HL-60 (cell line): ENCODE measurements at regions not wholly inside any gene's neighbourhood (a gene's known extent, or its start where the extent isn't known, plus 50 kb on each side); places are given as distances from the start of the nearest gene placed in this dataset.

Experiments
- POLR2AphosphoS5 ChIP-seq: IDR thresholded peaks from 2 replicates; pipeline ENCODE4 v1.6.1; 2012; ENCODE audit warnings: low read depth
- TF ChIP-seq, protein P1 (sequence below): IDR thresholded peaks from 2 replicates; pipeline ENCODE4 v1.6.1; 2012; ENCODE audit warnings: low read depth; ENCODE audit not compliant: insufficient replicate concordance

DNA sequence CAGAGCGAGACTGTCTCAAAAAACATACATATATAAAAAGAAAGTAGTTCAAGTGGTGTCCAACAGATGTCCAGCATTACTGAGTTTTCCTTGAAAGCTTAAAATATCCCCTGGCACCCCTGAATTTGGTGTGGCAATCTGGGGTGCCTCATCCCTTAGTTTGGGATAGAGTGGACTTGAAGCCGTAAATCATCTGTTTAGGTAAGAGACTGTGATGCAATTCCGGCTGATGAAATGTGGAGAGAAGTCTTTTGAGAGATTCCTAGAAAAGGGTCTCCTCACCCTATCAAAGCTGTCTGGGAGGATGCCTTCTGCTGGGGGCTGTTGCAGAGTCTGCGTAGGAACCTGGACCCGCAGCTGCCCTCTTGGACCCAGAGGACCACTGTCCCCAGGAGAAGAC, 408.0 kb downstream of the RPS24 start:
- TF ChIP-seq POLR2AphosphoS5 = no peak
- TF ChIP-seq, protein P1, sequence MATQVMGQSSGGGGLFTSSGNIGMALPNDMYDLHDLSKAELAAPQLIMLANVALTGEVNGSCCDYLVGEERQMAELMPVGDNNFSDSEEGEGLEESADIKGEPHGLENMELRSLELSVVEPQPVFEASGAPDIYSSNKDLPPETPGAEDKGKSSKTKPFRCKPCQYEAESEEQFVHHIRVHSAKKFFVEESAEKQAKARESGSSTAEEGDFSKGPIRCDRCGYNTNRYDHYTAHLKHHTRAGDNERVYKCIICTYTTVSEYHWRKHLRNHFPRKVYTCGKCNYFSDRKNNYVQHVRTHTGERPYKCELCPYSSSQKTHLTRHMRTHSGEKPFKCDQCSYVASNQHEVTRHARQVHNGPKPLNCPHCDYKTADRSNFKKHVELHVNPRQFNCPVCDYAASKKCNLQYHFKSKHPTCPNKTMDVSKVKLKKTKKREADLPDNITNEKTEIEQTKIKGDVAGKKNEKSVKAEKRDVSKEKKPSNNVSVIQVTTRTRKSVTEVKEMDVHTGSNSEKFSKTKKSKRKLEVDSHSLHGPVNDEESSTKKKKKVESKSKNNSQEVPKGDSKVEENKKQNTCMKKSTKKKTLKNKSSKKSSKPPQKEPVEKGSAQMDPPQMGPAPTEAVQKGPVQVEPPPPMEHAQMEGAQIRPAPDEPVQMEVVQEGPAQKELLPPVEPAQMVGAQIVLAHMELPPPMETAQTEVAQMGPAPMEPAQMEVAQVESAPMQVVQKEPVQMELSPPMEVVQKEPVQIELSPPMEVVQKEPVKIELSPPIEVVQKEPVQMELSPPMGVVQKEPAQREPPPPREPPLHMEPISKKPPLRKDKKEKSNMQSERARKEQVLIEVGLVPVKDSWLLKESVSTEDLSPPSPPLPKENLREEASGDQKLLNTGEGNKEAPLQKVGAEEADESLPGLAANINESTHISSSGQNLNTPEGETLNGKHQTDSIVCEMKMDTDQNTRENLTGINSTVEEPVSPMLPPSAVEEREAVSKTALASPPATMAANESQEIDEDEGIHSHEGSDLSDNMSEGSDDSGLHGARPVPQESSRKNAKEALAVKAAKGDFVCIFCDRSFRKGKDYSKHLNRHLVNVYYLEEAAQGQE = no peak
